HG02885 (cell line): ENCODE measurements at regions not wholly inside any gene's neighbourhood (a gene's known extent, or its start where the extent isn't known, plus 50 kb on each side); places are given as distances from the start of the nearest gene placed in this dataset.
"Not testable (repeated sequence)": the region's sequence is repeated elsewhere in the genome, so short reads cannot be mapped to it uniquely, and the experiment has no call there.

Experiments used
- ATAC-seq: cut with Tn5 transposase; IDR thresholded peaks from one replicate; pipeline ENCODE4 v1.9.1; 2021; ENCODE audit warnings: mild to moderate bottlenecking; ENCODE audit not compliant: unreplicated experiment, poor library complexity

- ATAC-seq, result not testable (repeated sequence)
Measured at GRCh38 chr9:78172610-78173009, 63.3 kb upstream of the CEP78 start.

DNA sequence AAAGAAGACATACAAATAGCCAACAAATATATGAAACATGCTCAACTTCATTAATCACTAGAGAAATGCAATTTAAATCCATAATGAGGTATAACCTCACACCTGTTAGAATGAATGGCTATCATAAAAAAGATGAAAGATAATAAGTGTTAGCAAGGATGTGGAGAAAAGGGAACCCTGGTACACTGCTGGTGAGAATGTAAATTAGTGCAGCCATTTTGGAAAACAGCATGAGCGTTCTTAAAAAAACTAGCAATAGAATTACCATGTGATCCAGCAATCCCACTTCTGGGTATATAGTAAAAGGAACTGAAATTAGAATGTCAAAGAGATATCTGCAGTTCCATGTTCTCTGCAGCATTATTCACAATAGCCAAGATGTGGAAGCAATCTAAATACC, 64.2 kb upstream of the CEP78 start:
- ATAC-seq, result no peak

DNA sequence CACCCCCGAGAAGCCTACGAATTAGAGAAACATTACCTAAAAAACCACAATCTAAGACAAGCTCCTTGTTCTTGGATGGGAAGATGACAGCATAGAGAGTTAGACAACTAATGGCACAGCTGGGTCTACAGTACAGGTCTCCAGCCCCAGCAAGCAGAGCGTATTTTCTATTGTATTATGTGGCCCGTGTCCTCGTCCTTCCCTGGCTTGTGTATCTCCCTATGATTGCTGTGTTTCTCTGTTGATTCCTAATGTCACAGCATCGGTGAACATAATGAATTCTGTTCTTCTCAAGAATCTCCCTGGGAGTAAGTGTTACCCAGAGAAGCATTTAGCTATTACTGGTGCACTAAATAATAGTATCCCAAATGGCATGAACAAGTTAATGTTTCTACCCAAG, 66.8 kb upstream of the CEP78 start:
- ATAC-seq, result no peak

DNA sequence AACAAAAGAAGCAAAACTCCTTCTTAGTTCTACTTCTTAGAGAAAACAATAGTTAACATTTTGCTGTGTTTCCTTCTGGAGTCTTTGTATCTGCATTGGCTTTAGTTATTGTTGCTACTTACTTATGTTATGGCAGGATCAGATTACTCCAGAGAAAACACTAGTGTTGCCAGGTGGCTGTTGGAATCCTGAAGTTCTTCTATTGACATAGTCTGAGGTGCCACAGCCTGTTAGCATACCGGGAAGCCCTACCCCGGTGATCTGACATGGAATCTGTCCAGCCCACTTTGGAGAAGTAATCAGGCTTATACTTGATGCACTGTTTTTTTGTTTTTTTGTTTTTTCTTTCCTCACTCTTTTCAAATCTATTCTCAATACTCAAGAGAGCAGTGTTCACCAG, 68.5 kb upstream of the CEP78 start:
- no peak for ATAC-seq

DNA sequence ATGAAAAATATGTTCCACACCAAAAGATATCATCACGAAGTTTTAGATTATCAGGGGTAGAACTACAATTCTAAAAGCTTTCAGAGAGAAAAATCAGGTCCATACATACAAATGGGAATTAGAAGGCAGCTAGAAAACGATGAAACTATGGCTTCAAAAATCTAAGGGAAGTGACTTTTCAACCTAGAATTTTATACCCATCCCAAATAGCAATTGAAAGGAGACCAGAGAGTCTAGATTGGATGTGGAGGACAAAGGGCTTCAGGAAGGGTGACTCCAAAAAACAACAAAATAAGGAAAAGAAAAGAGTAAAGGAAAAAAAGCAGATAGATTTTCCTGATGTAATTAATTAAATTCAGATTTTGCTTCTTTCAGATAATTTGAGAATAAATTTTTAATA, 72.0 kb upstream of the CEP78 start:
- no peak for ATAC-seq

GRCh38 chr9:78158286-78158685, 77.6 kb upstream of the CEP78 start:
- no peak for ATAC-seq

- no peak for ATAC-seq
Measured at GRCh38 chr9:78150983-78151356, 84.9 kb upstream of the CEP78 start.

DNA sequence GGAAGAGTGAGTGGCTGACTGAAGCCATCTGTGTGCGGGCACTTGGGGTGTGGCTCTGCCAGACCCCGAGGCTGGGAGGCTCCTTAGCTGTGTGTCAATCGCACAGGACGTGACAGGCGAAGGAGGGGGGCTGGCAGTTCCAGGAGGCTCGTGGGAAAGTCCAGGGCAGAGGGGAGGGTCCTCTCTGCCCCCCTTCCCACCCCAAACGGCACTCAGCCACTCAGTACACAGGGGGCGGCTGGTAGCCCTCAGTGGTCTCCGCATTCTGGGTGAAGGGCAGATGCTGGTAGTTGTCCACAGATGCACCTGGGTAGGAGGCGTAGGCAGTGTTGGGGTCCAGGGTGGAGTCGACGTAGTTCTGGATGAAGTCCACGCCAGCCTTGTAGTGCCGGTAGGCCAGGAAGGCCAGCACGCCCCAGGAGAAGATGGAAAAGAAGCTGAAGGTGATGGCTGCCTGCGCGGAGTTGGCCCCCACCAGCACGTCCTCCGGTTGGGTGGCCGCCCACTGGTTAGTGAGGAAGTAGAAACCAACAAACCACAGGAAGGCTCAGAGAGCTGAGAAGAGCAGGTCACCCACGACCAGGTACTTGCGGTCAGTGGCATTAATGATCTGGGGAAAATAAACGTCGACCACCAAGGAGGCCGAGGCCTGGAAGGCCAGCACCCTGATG, 85.4 kb upstream of the CEP78 start:
- no peak for ATAC-seq

- ATAC-seq, result no peak
Measured at GRCh38 chr9:78149702-78150291, 86.1 kb upstream of the CEP78 start.

GRCh38 chr9:78146241-78146640, 89.6 kb upstream of the CEP78 start:
- no peak for ATAC-seq

DNA sequence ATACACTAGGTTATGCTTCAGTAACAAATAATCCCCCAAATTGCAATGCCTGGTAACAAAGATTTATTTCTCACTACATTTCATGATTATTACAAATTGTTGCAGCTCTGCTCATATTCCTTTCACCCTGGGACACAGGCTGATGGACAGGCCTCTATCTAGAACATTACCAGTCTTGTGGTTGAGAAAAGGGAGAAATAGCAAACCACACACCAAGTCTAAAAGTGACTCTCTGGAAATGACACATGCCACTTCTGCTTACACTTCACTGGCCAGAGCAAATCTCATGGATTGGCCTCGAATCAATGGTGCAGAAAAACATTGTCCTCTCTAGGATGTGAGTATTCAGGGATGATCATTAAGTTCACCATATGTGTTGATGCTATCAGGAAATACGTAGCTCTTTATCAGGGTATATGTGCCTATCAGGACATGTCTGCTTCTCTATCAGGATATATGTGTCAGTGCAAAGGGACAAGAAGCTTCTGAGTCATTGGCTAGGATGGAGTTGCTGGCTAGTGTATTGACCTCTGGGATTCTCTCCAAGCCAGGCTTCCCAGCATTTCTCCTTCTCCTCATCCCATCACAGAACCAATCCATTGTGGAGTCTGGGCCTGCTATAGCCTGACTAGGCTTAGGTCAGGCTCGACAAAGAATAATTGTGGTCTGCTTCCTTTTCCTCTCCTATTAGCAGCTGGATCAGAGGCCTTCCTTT, 91.1 kb upstream of the CEP78 start:
- ATAC-seq, result no peak

DNA sequence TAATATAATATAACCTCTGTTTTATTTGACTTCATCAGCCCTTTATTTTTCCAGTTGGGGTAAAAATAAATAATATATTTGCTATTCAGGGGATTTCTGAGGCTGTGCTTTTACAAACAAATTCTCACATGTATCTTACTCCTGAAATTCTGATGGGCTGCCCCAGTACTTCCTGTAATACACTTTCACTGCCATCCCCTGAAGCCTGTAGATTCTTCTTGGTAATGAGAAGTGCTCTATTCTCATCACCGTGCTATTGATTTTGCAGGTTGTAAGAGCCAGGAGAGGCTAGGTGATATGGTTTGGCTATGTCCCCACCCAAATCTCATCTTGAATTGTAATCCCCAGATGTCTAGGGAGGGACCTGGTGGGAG, 91.9 kb upstream of the CEP78 start:
- no peak for ATAC-seq

DNA sequence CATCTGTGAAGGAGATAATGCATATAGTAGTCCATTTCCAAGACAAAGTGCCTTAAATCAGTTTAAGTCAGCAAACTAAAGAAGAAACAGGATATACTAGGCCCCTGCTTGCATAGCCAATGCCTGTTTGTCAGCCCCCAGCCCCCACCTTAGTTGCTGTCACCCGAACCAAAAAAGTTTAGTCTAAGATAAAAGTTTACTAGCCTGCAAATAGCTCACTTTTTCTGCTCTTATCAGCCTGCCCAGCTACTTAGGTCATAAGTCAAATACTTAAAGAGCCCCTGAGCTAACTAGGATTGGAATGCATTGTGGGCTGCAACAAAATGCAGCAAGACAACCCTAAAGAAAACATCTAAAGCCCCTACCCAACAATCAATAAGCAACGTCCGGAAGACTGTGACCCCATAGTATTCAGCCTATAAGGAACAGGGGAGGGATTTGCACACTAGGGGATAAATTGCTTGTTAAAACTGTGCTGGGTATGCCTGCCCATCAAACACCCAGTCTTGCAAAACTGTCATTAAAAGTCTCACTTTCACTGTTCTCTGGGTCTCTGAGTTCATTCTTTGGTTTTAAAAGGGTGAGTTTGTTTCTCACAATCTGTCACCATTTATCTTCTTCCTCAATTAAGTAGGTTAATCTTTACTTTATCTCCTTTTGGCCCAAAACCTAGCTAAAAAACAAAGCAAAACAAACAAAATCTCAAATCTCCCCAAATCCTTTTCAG, 92.4 kb upstream of the CEP78 start:
- ATAC-seq, result no peak

DNA sequence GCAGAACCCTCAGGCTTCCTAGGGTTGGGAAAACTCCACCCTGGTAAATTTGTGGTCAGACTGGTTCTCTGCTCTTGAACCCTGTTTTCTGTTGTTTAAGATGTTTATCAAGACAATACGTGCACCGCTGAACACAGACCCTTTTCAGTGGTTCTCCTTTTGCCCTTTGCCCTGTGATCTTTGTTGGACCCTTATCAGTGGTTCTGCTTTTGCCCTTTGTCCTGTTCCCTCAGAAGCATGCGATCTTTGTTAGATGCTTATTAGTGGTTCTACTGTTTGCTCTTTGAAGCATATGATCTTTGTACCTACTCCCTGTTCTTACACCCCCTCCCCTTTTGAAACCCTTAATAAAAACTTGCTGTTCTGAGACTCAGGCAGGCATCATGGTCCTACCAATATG, 93.6 kb upstream of the CEP78 start:
- ATAC-seq, result not testable (repeated sequence)

- no peak for ATAC-seq
Measured at GRCh38 chr9:78133751-78134150, 102.1 kb upstream of the CEP78 start.

DNA sequence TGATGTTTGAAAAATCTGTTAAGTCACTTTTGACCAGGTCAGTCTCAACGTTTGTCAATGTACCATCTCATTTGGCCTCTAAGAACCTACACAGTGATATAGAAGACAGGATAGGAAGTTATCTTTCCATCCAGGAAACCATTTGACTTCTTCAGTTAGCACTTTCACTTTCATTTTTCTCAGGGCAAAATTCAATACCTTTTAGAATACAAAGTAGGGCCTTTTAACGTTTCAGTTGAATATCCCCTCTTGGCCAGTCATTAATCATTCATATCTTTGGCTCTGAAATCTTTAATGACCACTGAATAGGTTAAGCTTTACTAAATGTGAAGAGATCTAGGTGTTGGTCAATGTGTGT, 101.1 kb upstream of the GNAQ start:
- no peak for ATAC-seq

DNA sequence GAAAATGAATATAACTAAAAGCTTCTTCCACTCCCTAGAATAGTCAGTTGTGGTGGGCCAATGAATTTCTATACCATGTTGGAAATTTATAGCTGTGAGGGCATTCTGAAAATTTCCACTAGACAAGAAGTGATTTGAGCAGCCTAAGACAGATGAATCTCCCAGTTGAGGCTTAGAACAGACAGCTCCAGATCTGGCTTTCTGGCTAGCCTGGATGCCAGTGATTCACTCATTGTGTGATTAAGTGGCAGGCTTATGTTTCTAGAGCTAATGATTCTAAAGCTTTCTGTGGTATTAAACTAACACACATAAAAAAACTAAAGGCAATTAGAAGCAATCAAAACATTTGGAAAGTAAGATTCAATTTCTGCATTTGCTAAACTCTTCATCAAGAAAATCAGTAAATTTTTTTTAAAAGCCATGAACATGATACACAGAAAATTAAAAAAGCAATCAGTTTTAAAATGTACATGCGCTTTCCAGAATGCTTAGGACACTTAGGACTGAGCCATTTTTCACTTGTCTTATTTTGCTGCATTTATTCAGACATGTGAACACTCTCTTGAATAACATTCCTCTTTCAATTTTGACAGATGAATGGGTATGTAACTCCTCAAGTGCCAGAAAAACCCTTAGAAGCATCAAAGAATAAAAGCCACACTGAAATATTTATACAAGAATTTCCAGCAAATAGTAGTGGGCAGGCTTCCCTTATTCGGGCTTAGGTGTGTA, 100.5 kb upstream of the GNAQ start:
- ATAC-seq, result no peak

GRCh38 chr9:78130853-78131252, 99.2 kb upstream of the GNAQ start:
- ATAC-seq, result no peak

DNA sequence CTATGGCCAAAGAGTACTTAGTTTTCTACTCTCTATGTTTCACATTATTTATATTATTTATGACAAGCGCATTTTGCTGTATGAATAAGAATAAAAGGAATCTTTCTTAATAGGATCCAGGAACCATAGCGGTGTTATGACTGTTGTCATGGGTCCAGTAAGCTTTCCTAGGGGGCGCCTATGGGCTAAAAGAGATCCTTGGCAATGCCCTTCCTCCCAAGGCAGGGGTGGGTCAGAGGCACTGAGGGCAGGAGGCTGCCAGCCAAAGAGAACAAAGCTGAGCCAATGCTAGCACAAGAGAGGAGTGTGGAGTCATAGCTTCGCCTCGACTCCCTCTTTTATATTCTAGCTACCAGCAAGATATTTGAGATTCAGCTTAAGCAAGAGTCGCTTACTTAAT, 98.4 kb upstream of the GNAQ start:
- no peak for ATAC-seq

DNA sequence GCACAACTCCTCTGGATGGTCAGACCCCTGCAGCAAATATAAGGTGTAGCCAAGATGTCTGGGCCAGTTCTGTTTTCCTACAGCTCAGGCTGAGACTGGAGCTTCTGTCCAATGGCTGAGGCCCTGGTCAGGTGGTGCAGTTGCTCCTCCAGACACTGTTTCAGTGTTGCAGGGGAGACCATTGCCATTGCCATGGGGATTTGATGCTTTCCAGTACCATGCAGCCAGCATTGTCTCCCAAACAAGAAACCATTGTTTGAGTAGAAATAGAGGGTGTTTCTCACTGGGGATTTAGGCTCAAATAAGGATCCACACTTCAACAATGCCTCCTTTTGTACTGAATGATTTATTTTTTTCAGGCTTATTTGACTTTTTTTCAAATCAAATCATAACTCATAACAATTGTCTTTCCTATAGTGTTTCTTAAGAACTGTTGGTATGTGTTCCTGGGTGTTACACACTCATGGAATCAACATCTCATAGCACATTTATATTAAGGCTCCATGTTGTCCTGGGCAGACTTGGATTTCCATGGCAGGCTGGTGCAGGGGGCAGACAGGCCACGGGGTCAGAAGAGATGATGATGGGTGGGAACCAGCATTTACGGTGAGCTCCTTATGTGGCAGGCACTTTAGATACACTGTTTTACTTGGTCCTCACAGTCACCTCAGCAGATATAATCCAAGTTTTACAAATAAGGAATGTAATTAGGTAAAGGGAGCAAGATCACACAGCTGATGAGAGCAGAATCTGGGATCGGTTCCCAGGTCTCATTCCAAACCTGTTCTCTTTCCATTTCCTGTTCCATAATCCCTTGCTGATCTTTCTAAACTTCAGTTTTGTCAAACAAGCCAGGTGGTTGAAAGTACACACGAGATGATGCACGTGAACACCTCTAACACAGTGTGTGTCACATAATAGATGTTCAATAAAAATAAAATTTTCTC, 95.9 kb upstream of the GNAQ start:
- no peak for ATAC-seq
